ENCODE measurements at regions not wholly inside any gene's neighbourhood (a gene's known extent, or its start where the extent isn't known, plus 50 kb on each side); places are given as distances from the start of the nearest gene placed in this dataset.

DNA sequence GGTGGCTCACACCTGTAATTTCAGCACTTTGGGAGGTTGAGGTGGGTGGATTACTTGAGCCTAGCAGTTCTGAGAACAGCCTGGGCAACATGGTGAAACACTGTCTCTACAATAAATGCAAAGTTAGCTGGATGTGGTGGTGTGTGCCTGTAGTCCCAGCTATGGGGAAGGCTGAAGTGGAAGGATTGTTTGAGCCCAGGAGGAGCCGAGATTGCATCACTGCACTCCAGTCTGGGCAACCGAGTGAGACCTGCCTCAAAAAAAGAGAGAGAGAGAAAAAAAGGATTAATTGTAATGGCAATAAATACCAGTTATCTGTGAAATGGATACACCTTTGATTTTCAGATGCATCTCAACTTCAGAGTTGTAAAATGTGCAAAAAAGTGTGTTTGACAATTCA is 58.8 kb downstream of the SPRY1 start:
- no peak for DNase-seq (ENCODE audit: low read depth in 2 of 2)

DNA sequence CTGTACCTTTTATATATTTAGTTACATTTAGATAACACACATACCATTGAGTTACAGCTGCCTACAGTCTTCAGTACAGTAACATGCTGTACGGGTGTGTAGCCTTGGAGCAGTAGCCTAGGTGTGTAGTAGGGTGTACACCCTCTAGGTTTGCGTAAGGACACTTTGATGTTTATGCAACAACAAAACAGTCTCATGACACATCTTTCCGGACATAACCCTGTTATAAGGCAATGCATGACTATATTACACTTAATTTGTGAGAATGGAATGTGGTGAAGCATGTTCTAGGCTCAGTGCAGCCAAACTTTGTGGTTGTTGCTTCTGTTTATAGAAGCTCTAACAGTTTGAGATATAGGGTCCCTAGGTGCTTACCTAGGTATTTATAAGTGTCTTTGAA is 65.4 kb downstream of the SPRY1 start:
- DNase-seq (ENCODE audit: low read depth in 2 of 2), result no peak

DNA sequence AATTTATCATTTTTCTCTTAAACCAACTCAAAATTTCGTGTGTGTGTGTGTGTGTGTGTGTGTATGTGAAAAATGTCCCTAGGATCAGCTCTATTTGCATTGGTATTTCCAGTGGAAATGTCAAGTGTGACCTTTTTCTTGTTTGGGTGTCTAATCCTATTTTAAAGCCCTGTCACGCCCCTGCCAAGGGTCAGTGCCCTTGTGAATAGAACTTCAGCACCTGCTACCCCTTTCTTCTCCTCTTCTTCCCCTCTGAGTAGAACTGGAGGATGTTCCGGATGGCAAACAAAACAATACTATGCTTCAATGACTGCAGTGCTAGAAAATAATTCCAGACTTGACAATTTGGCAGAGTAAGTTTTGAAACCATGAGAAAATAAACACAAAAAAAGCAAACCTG is 67.3 kb downstream of the SPRY1 start:
- no peak for DNase-seq (ENCODE audit: low read depth in 2 of 2)

DNA sequence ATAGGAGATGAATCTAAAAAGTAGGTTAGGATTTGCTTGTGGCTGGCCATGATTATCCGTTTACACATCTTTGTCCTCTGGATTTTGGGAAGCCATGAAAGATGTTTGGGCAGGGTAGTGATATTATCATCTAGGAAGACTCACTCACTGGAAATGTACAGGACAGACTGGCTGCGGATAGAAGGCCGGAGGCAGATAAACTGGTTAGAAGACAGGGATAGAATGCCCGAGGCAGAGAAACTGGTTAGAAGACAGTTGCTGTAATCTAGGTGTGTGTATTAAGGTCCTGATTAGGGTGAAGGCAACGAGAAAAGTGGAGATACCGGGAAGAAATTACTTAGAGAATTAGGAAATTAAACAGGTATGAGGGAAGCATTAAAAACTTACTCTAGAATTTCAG is 68.8 kb downstream of the SPRY1 start:
- no peak for DNase-seq (ENCODE audit: low read depth in 2 of 2)

DNA sequence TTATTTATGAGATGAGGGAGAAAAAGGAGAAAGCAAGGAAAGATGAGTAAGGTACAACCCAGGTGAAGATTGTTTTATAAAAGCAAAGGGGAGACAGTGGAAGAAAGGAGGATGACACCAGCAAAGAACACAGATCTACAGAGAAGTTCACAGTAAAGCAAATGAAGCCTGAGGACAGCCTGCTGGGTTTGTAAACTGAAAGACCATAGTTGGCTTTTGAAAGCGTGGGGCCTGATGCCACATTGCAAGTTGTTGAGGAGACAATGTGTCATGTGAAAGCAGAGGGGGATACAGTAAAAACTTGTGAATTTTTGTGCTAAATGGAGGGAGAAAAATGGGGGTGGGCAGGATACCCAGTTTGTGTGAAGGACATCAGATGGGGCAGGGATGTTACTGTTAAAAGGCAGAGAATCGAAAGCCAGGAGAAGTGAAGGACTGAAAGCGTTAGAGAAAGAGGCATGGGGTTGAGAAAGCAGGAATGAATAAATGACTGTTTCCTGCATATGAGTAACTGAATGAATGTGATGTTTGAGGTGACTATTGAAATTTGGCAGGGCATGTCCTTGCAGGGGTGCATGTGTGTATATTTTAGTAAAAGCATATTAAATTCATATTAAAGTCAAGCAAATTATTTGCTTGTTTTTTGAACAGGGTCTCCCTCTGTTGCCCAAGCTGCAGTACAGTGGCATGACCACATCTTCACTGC is 69.6 kb downstream of the SPRY1 start:
- DNase-seq (ENCODE audit: low read depth in 2 of 2), result no peak

DNA sequence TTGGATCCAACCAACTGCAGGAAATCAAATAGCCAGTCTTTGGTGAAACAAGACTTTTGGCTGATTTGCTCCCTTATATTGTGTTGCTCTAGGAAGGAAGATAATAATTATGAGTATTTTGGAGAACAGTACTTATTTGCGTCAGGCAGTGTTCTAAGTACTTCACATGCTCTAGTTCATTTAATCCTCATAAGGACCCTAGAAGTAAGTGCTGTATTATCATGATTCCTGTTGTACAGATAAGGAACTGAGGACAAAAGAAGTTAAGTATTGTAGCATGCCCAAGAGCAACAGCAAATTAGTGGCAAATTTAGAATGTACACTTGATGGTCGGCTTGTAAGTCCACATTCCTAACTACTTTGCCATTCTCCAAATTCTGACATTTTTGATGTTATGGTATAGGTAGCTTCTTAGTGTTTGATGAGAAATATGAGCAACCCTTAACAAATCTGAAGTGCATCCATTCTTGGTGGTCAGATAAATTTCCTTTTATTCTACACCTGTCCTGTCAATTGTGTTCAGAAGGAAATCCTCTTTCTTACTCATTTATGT is 72.0 kb downstream of the SPRY1 start:
- no peak for DNase-seq (ENCODE audit: low read depth in 2 of 2)

DNA sequence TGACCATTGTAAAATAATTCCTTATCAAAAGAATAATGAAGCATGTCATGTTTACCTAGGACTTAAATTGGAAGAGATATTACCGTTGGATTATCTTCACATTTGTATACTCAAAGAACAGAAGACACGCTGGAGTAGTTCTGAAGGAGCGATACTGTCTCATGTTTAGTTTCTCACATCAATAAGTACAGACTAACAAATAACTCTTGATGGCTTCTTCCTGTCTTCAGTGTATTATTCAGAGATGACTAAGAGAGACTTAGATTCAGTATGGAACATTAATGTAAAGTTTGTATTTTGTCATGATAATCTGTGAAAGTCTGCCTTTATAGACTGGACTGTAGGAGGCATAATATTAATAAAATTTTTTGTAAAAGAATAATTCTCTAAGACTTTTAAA is 72.7 kb downstream of the SPRY1 start:
- DNase-seq (ENCODE audit: low read depth in 2 of 2), result no peak

DNA sequence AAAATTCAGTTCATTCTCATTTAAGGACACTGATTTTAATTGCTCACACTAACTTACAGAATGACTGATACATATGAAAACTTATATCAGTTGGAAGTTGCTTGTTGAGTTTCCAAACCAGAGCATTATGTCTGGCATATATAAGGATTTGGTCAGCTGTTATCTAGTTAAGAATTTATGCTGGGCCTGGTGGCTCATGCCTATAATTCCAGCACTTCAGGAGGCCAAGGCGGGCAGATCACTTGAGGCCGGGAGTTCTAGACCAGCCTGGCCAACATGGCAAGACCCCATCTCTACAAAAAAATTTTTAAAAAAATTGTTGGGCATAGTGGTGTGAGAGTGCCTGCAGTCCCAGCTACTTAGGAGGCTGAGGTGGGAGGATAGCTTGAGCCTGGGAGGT is 73.1 kb downstream of the SPRY1 start:
- DNase-seq (ENCODE audit: low read depth in 2 of 2), result no peak

DNA sequence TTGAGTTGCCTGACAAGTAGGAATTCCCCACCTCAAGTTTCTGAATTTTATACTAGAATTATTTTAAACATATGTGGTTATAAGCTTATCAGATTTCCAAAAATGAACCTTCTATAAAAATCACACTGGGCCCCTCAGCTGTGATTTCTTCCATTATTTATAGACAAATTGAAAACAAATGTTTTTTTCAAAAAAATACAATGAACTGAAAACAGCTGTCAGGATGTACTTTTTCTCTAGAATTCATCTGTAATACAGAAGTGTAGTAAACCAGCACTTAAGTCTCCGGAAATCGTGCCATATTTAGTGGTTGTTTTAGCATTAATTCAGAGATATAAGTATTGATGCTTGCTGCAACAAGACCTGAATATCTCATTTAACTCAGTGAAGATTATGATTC is 74.0 kb downstream of the SPRY1 start:
- DNase-seq (ENCODE audit: low read depth in 2 of 2), result no peak

DNA sequence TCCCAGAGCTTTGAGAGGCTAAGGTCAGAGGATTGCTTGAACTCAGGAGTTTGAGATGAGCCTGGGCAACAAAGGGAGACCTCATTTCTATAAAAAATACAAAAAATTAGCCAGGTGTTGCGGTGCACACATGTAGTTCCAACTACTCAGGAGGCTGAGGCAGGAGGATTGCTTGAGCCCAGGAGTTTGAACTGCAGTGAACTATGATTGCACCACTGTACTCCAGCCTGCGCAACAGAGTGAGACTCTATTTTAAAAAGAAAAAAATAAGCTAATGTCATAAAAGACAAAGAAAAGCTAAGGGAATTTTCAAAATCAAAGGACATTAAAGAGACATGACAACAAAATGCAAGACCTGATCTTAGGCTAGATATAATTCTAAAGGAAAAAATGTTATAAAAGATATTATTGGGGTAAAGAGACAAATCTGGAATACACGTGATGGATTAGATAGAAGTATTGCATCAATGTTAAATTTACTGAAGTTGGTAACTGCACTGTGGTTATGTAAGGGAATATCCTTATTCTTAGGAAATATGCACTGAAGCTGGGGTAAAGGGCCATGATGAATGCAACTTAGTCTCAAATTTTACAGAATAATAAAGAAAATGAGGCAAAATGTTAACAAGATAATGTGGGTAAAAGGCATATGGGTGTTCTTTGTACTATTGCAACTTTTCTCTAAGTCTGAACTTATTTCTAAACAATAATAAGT is 75.2 kb downstream of the SPRY1 start:
- DNase-seq (ENCODE audit: low read depth in 2 of 2), result no peak

DNA sequence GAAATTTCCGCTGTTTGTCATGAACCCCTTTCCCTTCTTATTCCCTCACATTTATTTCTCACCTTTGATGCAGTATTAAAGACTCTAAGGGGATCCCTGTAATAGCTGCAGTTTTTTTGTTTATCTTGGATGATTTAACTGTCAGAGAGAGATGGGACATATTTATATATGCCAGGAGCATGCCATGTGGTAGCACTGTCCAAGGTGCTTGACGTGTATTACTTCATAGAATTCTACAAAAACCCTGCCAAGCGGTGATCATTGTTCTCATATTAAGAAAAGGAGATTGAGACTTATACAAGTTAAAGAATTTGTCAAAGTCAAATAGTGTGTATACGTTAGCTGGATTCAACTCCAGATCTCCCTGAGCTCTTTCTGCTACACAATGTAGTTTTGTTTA is 78.2 kb downstream of the SPRY1 start:
- DNase-seq (ENCODE audit: low read depth in 2 of 2), result no peak

DNA sequence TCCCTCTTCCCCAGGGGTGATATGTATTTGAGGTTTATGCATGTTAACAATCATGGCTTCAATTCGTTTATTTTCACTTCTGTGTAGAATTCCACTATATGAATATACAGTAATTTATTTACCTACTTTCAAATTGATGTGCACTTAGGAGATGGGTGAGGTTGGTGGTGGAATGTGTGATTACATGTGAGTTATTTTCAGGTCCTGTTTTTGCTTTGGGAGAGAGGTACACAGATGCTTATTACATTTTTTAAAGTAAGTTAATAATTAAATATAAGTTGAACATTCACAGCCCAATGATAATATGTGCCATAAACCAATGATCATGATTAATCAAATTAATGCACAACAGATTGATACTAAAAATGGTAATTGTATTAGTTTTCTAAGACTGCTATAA is 79.5 kb downstream of the SPRY1 start:
- DNase-seq (ENCODE audit: low read depth in 2 of 2), result no peak

DNA sequence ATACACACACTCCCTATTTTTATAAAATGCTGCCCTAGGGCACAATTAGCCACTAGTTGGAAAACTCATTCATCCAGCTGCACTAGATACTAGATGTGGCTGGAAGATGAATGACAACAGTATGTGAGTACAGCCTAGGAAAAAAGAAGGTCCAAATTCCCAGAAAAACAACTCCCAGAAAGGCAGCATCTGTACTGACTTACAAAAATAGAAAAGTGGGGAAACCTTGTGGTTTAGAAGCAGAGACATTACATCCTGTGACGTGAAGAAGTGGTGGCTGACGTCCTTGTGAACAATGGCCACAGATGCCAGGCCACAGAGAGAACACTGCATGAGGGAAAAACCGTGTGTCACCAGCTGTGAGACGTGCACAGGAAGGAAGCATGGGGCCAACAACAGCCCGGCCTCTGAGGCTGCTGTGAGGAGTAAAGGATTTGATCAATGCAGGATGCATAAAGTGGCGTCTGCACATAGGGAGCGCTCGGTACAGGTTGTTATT is 81.2 kb downstream of the SPRY1 start:
- no peak for DNase-seq (ENCODE audit: low read depth in 2 of 2)

DNA sequence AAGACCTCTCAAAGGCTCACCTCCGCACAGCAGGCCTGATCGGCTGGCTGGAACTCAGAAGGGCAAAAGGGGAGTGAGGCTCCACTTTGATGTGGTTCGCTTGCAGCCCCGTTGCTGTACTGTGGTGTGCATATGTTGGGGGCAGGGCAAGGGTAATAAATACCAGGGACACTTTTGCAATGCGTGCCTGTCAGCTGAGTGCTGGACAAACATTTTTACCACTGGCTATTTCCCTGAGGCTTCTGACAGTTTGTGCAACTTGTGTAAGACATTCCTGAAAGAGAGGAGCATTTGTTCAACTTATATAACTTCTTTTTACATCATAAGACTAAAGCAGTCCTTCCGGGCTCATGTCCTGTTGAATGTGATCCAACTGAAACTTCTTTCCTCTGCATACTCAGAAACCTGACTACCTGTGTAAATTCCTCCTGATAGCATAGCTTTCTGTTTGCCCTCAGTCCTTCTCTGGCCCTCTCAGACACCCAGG is 82.3 kb downstream of the SPRY1 start:
- DNase-seq (ENCODE audit: low read depth in 2 of 2), result no peak

DNA sequence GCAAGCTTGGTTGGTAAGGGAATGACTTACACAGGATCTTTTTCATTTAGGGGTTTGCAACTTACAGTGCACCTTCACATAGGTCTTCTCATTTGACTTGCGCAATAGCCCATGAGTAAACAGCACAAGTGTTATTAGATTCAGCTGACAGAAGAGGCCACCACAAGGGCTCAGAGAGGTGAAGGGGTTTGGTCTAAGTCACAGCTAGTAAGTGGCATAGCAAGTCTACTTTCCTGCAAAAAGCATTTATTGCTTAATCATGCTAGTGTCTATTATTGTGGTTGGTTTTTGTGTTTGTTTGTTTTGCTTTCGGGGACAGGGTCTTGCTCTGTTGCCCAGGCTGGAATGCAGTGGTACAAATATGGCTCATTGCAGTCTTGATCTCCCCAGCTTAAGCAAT is 83.3 kb downstream of the SPRY1 start:
- no peak for DNase-seq (ENCODE audit: low read depth in 2 of 2)

DNA sequence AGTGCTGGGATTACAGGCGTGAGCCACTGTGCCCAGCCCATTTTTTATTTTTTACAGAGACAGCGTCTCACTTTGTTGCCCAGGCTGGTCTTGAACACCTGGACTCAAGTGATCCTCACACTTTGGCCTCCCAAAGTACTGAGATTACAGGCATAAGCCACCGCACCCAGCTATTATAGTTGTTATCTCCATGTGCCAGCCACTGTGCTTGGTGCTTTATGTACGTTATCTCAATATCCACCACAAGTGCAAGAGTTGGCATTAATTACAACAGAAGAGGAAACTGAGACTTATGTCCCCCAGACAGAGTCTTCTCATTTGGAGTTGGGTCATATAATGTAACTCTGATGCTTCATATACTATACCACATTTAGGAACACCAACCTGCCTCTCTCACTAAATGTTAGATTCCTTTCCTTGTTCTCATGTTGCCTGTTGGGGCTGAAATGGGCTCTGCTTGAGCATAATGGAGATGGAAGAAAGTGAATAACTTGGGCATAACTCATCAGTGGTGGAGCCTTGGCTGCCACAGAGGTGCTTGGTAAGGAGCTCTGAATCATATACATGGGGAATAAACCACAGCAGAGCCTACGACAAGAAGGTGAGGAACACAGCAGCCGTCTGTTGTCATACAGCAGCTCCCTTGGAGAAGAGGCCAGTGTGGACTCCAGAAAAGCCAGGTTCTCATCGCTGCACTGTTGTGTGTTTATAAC is 84.3 kb downstream of the SPRY1 start:
- no peak for DNase-seq (ENCODE audit: low read depth in 2 of 2)

DNA sequence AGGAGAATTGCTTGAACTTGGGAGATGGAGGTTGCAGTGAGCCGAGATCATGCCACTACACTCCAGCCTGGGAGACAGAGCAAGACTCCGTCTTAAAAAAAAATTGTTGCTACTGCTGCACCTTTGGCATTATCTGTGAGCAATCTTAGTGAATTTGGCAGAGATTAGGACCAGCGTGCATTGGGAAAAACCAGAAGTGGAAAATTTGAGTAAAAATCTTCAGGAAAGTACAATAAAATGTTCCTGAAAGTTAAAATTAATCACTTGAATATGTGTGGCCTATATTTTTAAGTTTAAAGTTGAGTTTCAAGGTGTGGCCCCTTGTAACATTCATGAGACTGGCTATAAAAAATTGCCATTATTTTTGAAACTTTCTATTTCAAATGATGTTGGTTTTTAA is 85.1 kb downstream of the SPRY1 start:
- DNase-seq (ENCODE audit: low read depth in 2 of 2), result no peak

DNA sequence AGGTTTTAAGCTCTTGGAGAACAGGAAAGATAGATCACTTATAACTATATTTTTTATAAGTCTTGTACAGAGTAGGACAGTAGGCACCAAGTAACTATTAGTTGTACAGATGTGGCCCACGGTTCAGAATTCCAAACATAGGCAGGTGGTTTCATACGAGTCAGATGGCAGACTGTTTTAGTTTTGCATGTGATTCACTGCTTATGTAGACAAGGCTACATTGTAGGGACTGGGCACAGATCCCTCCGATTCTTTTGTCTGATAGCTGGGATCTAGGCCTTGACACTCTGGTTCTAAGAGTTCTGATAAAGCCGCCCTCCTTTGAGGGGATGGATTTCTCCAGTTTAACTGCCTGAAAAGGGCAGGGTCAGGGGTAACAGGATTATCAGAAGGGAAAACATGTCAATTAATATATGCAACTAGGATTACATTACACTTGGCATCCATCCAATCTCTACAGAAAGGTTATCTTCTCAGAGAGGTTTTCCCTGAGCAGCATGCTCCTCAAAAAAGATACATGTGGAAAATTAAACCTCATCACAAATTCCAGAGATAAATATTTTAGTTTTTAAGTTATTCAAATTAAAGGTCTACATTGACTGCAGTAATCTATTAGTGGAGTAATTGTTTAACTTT is 87.8 kb downstream of the SPRY1 start:
- no peak for DNase-seq (ENCODE audit: low read depth in 2 of 2)

DNA sequence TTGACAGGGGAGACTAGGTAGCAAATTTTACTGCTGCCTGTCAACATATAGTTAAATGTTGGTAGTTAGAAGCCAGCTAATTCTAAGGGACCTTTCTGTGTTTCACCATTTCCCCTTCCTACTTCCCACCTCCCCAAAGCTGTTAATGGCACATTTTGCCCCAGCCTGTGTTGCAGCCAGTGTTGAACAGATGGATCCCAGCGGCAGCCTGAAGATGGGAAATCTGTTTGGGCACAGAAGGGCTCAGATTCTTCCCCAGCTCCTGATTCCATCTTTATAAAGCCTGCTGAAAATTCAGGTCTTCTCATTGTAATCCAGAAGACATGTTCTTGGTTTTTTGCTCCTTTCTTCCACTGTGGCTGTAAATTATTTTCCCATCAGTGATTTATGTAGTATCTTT is 89.0 kb downstream of the SPRY1 start:
- DNase-seq (ENCODE audit: low read depth in 2 of 2), result no peak

DNA sequence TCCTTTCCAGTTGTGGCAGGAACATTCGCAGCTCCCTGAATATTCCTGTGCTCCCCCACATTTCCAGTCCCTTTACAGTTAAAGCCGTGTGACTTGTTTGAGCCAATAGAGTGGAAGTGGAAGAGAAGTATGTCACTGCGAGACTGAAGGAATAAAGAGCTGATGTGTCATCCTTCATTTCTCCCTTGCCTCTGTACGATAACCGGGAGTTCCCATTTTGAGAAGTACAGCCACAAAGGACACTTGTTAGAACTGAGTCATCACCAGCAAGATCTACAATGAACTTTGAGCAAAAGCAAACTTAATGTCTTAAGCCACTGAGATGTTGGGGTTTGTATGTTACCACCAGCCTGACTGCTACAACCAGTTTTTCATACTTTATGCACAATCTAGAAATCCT is 92.3 kb downstream of the SPRY1 start:
- DNase-seq (ENCODE audit: low read depth in 2 of 2), result no peak

DNA sequence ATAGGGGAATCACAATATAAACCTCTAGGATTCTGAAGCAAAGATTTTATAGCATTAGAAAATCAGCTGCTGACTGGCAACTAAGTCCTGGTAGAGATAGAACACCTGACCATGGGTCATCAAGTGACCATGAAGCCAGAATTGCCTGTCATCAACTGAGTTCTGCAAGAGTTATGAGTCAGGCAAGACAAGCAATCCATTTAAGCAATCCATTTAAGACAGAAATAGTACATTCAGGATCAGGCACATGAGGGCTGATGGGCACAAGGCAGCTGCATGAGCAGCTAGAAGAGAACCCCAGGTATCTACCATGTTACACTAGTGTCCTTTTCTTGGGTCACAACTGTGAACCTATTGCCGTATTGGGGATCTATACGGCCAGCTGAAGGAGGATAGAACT is 98.9 kb downstream of the SPRY1 start:
- no peak for DNase-seq (ENCODE audit: low read depth in 2 of 2)

DNA sequence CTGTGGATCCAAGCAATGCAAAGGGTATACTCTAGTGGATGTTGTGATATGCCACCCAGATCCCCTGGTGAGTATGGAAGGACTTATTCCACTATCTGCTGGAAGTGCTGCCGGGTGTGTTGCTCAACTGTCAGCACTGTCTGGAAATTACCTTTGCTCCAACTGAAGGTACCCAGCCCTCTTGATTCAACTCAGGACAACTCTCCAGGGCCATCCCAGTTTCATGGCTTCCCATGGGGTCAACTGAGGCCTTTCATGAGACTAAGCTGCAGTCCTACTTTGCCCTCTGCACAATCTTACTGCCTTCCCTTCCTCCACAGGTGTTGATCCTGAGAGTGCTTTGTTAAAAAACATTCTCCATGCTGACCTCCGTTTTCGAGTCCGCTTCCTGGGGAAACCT is 99.8 kb downstream of the SPRY1 start:
- no peak for DNase-seq (ENCODE audit: low read depth in 2 of 2)

Measured in stimulated activated CD4-positive, alpha-beta T cell treated with anti-CD3 and anti-CD28 coated beads, Interleukin-1b, Interleukin-23, amount 100 ng/mL, for 4 hours (primary cell).